HepG2 (cell line): ENCODE measurements at regions not wholly inside any gene's neighbourhood (a gene's known extent, or its start where the extent isn't known, plus 50 kb on each side); places are given as distances from the start of the nearest gene placed in this dataset.

Source experiments
- AHR ChIP-seq: IDR thresholded peaks from 2 replicates; pipeline ENCODE4 v1.6.1; 2018; ENCODE audit warnings: missing genetic modification reagents, missing compliant biosample characterization
- CHCHD3 ChIP-seq: sonication (generic); formaldehyde crosslinking; IDR thresholded peaks from 2 replicates; pipeline ENCODE4 v1.8.0; 2022; ENCODE audit warnings: mild to moderate bottlenecking, missing genetic modification reagents, moderate library complexity
- GATAD1 ChIP-seq: IDR thresholded peaks from 2 replicates; pipeline ENCODE4 v1.6.1; 2016; ENCODE audit warnings: missing genetic modification reagents, missing compliant biosample characterization
- GTF3A ChIP-seq: sonication (generic); formaldehyde crosslinking; conservative IDR thresholded peaks from 2 replicates; pipeline ENCODE4 v1.4.0; 2020; ENCODE audit warnings: mild to moderate bottlenecking, missing genetic modification reagents
- JARID2 ChIP-seq: sonication (generic); formaldehyde crosslinking; IDR thresholded peaks from 2 replicates; pipeline ENCODE4 v1.8.1; 2023; ENCODE audit warnings: missing genetic modification reagents, inconsistent platforms; ENCODE audit not compliant: insufficient replicate concordance
- MAFF ChIP-seq: IDR thresholded peaks from 2 replicates; pipeline ENCODE4 v1.6.1; 2011; ENCODE audit warnings: low read depth, low read length, improper control_type of control experiment
- MXI1 ChIP-seq: IDR thresholded peaks from 3 replicates; pipeline ENCODE4 v1.6.1; 2012; ENCODE audit warnings: low read depth, low read length, inconsistent platforms, borderline replicate concordance
- PHB2 ChIP-seq: fragments of 450-650 bp; IDR thresholded peaks from 2 replicates; pipeline ENCODE4 v1.6.1; 2018; ENCODE audit not compliant: partially characterized antibody
- SUZ12 ChIP-seq: fragments of 150-350 bp; IDR thresholded peaks from 2 replicates; pipeline ENCODE4 v1.6.1; 2014; ENCODE audit warnings: low read depth, low read length
- TFE3 ChIP-seq: IDR thresholded peaks from 2 replicates; pipeline ENCODE4 v1.6.1; 2016
- THAP9 ChIP-seq: sonication (generic); formaldehyde crosslinking; IDR thresholded peaks from 2 replicates; pipeline ENCODE4; 2020; ENCODE audit warnings: missing genetic modification reagents, mild to moderate bottlenecking, borderline replicate concordance
- ZFP36L2 ChIP-seq: sonication (generic); formaldehyde crosslinking; IDR thresholded peaks from 2 replicates; pipeline ENCODE4 v1.4.0; 2020; ENCODE audit warnings: missing genetic modification reagents
- ZNF207 ChIP-seq: fragments of 450-650 bp; IDR thresholded peaks from 2 replicates; pipeline ENCODE4 v1.6.1; 2016; ENCODE audit warnings: antibody characterized with exemption, borderline replicate concordance
- ZNF24 ChIP-seq: fragments of 450-650 bp; IDR thresholded peaks from 2 replicates; pipeline ENCODE4 v1.6.1; 2017; ENCODE audit warnings: antibody characterized with exemption, mild to moderate bottlenecking
- ZNF318 ChIP-seq: sonication (generic); formaldehyde crosslinking; IDR thresholded peaks from 2 replicates; pipeline ENCODE4 v1.4.0; 2020; ENCODE audit warnings: mild to moderate bottlenecking, missing genetic modification reagents
- ZNF558 ChIP-seq: sonication (generic); formaldehyde crosslinking; IDR thresholded peaks from 2 replicates; pipeline ENCODE4 v1.9.0; 2022; ENCODE audit warnings: mild to moderate bottlenecking, missing genetic modification reagents, borderline replicate concordance
- ZNF614 ChIP-seq: IDR thresholded peaks from 2 replicates; pipeline ENCODE4 v1.6.1; 2018; ENCODE audit warnings: missing biosample characterization, missing genetic modification reagents, inconsistent platforms, borderline replicate concordance
- ZNF678 ChIP-seq: sonication (generic); formaldehyde crosslinking; IDR thresholded peaks from 2 replicates; pipeline ENCODE4 v1.4.0; 2020; ENCODE audit warnings: mild to moderate bottlenecking, missing genetic modification reagents
- ZNF782 ChIP-seq: sonication (generic); formaldehyde crosslinking; IDR thresholded peaks from 2 replicates; pipeline ENCODE4 v1.4.0; 2020; ENCODE audit warnings: missing genetic modification reagents, mild to moderate bottlenecking, borderline replicate concordance
- ZSCAN20 ChIP-seq: sonication (generic); formaldehyde crosslinking; IDR thresholded peaks from 2 replicates; pipeline ENCODE4 v1.4.0; 2020; ENCODE audit warnings: missing genetic modification reagents, mild to moderate bottlenecking, borderline replicate concordance

GRCh38 chr12:115398311-115398781 is 714.4 kb upstream of the TBX3 start (continued):
- TF ChIP-seq ZNF318 (CRISPR knock-in tag), result no peak
- 0 out of 2 replicates have a peak, but pooled peaks have one; percentile 60 for TF ChIP-seq ZSCAN20 (CRISPR knock-in tag)
- TF ChIP-seq ZNF678 (CRISPR knock-in tag), result no peak
- TF ChIP-seq MAFF, result no peak
- TF ChIP-seq MXI1, result peak; percentile 18; the same call in 1 of the 3 replicates
- TF ChIP-seq CHCHD3 (CRISPR knock-in tag), result no peak
- TF ChIP-seq TFE3 (CRISPR knock-in tag), result peak; percentile 60
- no peak for TF ChIP-seq JARID2 (CRISPR knock-in tag)
- no peak for TF ChIP-seq GTF3A
- TF ChIP-seq AHR (CRISPR knock-in tag), result 0 out of 2 replicates have a peak, but pooled peaks have one; percentile 45
- TF ChIP-seq ZNF207, result no peak
- TF ChIP-seq GATAD1 (CRISPR knock-in tag), result peak; percentile 50
- TF ChIP-seq ZNF24, result no peak
- no peak for TF ChIP-seq PHB2
- no peak for TF ChIP-seq ZFP36L2 (CRISPR knock-in tag)
- no peak for TF ChIP-seq ZNF782 (CRISPR knock-in tag)
- TF ChIP-seq ZNF558 (CRISPR knock-in tag), result no peak
- TF ChIP-seq ZNF614, result peak; percentile 74
- no peak for TF ChIP-seq THAP9
- TF ChIP-seq SUZ12, result no peak
